GM21367 (cell line): ENCODE measurements at regions not wholly inside any gene's neighbourhood (a gene's known extent, or its start where the extent isn't known, plus 50 kb on each side); places are given as distances from the start of the nearest gene placed in this dataset.
"Not testable (repeated sequence)": the region's sequence is repeated elsewhere in the genome, so short reads cannot be mapped to it uniquely, and the experiment has no call there.

Experiments
- ATAC-seq: cut with Tn5 transposase; IDR thresholded peaks from one replicate; pipeline ENCODE4 v1.9.1; 2021; ENCODE audit not compliant: unreplicated experiment

GRCh38 chr17:33560165-33560564 is 267.1 kb upstream of the ASIC2 start:
- ATAC-seq: no peak

- no peak for ATAC-seq
These were observed 267.8 kb upstream of the ASIC2 start for GRCh38 chr17:33560871-33561270.

- ATAC-seq: no peak
These were observed 268.7 kb upstream of the ASIC2 start for GRCh38 chr17:33561569-33562334.

GRCh38 chr17:33562792-33563191 is 269.7 kb upstream of the ASIC2 start:
- ATAC-seq: no peak

GRCh38 chr17:33564146-33564545 is 271.1 kb upstream of the ASIC2 start:
- ATAC-seq: no peak

GRCh38 chr17:33567223-33567622 is 274.1 kb upstream of the ASIC2 start:
- ATAC-seq: no peak

- ATAC-seq: no peak
These were observed 279.5 kb upstream of the ASIC2 start for GRCh38 chr17:33572615-33573014.

- no peak for ATAC-seq
These were observed 281.9 kb upstream of the ASIC2 start for GRCh38 chr17:33574942-33575445.

GRCh38 chr17:33579740-33580139 is 286.6 kb upstream of the ASIC2 start:
- ATAC-seq: not testable (repeated sequence)

GRCh38 chr17:33580215-33580614 is 287.1 kb upstream of the ASIC2 start:
- ATAC-seq: no peak

GRCh38 chr17:33582661-33583060 is 289.6 kb upstream of the ASIC2 start:
- ATAC-seq: no peak

- ATAC-seq: no peak
These were observed 290.7 kb upstream of the ASIC2 start for GRCh38 chr17:33583518-33584417.

- no peak for ATAC-seq
These were observed 300.9 kb upstream of the ASIC2 start for GRCh38 chr17:33593991-33594390.

GRCh38 chr17:33595828-33596227 is 302.7 kb upstream of the ASIC2 start:
- no peak for ATAC-seq

GRCh38 chr17:33596899-33597298 is 303.8 kb upstream of the ASIC2 start:
- ATAC-seq: no peak

GRCh38 chr17:33598797-33599196 is 305.7 kb upstream of the ASIC2 start:
- no peak for ATAC-seq

GRCh38 chr17:33602981-33603380 is 309.9 kb upstream of the ASIC2 start:
- no peak for ATAC-seq

- no peak for ATAC-seq
These were observed 310.7 kb upstream of the ASIC2 start for GRCh38 chr17:33603789-33604188.

GRCh38 chr17:33611532-33611931 is 318.4 kb upstream of the ASIC2 start:
- ATAC-seq: no peak

- ATAC-seq: no peak
These were observed 322.8 kb upstream of the ASIC2 start for GRCh38 chr17:33615861-33616260.

- no peak for ATAC-seq
These were observed 330.7 kb upstream of the ASIC2 start for GRCh38 chr17:33623841-33624240.
